PFSK-1 (cell line): ENCODE measurements at regions not wholly inside any gene's neighbourhood (a gene's known extent, or its start where the extent isn't known, plus 50 kb on each side); places are given as distances from the start of the nearest gene placed in this dataset.

Experiments
- FOXP2 ChIP-seq: optimal IDR thresholded peaks from 2 replicates; pipeline ENCODE3; 2011; ENCODE audit warnings: borderline replicate concordance, control low read depth, inconsistent platforms; ENCODE audit not compliant: insufficient read depth; ENCODE audit errors: extremely low read length, extremely low read depth
- POLR2AphosphoS5 ChIP-seq: IDR thresholded peaks from 2 replicates; pipeline ENCODE4 v1.6.1; 2012; ENCODE audit warnings: low read depth, mild to moderate bottlenecking, control low read depth, low read length, moderate library complexity
- SIN3A ChIP-seq: IDR thresholded peaks from 2 replicates; pipeline ENCODE4 v1.6.1; 2012; ENCODE audit warnings: mild to moderate bottlenecking, low read length, moderate library complexity, borderline replicate concordance; ENCODE audit not compliant: insufficient read depth
- TAF1 ChIP-seq: IDR thresholded peaks from 2 replicates; pipeline ENCODE4 v1.6.1; 2012; ENCODE audit warnings: low read length, control low read depth, borderline replicate concordance; ENCODE audit not compliant: insufficient read depth
- TF ChIP-seq, protein P1 (sequence below), 2 experiments: IDR thresholded peaks; 2 replicates each; pipeline versions ENCODE4 v1.6.1 to v1.8.0; 2011 to 2012; ENCODE audit warnings: low read depth in 2 of 2, low read length in 2 of 2, control low read depth in 1 of 2, inconsistent platforms in 1 of 2, mild to moderate bottlenecking in 1 of 2, moderate library complexity in 1 of 2; ENCODE audit not compliant: insufficient read depth in 1 of 2

DNA sequence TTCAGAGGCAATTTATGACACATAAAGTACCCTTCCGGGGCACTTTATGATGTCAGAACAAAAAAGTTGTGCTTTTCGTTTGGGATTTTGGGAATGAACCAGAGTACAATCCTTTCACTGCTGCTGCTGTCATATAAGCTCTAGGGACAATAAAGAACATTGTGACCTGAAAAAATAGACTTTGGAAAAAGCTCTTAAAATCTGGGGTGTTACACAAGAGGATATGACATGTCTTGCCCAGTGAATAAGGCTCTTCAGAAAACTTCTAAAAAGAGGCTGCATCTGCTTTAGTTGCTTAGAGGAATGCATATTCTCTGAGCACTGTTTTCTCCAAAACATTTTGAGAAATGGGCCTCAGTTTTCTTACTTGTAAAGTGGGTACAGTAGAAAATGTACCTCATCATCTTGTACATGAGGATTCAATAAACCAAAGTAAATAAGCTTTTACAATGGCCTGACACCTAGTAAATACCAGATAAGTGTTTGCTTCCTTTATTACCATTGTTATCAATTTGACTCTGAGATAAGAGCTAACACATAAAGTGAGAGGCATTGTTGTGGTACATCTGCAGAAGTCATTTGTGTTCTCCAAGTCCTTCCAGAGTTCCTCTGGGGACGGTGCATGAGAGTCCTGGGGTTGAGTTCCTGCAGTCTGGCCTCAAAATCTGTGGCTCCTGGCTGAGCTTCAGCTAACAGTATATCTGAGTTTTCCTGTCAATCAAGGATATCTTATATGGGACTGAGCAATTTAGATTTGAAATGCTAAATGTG is 67.4 kb upstream of the EDNRB start:
- TF ChIP-seq, protein P1, sequence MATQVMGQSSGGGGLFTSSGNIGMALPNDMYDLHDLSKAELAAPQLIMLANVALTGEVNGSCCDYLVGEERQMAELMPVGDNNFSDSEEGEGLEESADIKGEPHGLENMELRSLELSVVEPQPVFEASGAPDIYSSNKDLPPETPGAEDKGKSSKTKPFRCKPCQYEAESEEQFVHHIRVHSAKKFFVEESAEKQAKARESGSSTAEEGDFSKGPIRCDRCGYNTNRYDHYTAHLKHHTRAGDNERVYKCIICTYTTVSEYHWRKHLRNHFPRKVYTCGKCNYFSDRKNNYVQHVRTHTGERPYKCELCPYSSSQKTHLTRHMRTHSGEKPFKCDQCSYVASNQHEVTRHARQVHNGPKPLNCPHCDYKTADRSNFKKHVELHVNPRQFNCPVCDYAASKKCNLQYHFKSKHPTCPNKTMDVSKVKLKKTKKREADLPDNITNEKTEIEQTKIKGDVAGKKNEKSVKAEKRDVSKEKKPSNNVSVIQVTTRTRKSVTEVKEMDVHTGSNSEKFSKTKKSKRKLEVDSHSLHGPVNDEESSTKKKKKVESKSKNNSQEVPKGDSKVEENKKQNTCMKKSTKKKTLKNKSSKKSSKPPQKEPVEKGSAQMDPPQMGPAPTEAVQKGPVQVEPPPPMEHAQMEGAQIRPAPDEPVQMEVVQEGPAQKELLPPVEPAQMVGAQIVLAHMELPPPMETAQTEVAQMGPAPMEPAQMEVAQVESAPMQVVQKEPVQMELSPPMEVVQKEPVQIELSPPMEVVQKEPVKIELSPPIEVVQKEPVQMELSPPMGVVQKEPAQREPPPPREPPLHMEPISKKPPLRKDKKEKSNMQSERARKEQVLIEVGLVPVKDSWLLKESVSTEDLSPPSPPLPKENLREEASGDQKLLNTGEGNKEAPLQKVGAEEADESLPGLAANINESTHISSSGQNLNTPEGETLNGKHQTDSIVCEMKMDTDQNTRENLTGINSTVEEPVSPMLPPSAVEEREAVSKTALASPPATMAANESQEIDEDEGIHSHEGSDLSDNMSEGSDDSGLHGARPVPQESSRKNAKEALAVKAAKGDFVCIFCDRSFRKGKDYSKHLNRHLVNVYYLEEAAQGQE (IDR thresholded peaks at IDR 0.05; ENCODE audit: insufficient read depth in 1 of 2, low read depth in 2 of 2, low read length in 2 of 2), result no peak
- TF ChIP-seq SIN3A (no peak), FOXP2 (no peak), POLR2AphosphoS5 (no peak), TAF1 (no peak)

DNA sequence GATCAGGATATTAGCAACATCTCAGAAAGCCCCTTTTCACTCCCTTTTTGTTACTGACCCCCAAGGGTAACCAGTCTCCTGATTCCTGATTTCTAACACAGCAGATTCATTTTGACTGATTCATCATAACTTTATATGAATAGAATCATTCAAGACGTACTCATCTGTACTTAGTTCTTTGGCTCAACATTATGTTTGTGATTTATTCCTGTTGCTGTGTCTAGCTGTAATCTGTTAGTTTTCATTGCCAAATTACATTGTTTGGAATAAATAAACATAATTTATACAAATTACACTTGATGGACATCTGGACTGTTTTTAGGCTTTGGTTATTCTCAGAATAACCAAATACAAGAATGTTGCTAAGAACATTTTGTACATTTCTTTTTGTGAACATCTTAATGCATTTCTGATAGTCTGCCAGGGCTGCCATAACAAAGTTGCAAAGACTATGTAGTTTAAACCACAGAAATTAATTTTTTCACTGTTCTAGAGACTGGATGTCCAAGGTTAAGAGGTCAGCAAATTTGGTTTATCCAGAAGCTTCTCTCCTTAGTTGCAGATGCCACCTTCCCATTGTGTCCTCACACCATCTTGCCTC is 62.8 kb upstream of the EDNRB start:
- TF ChIP-seq SIN3A, result no peak
- no peak for TF ChIP-seq TAF1
- TF ChIP-seq FOXP2, result no peak
- TF ChIP-seq POLR2AphosphoS5, result no peak
- TF ChIP-seq, protein P1 (IDR thresholded peaks at IDR 0.05; ENCODE audit: insufficient read depth in 1 of 2, low read depth in 2 of 2, low read length in 2 of 2), result no peak

DNA sequence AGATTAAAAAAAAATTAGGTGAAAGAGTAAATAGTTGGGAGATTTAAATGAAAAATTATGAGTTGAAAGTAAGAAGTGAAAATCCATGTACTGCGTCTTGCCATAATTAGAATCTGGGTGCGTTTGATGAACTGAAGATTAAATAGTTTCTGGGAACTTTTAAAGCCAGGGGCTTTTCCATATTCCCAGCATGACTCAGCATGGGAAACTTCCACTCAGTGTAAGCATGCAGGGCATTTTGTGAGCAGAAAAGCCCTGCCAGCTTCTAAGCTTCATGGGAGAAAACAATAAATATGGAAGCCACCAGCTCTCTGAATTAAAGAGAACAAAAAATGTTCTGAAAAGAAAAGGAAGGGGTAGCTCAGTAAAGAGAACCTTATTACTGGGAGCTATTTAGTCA is 62.0 kb upstream of the EDNRB start:
- no peak for TF ChIP-seq TAF1
- TF ChIP-seq SIN3A, result no peak

DNA sequence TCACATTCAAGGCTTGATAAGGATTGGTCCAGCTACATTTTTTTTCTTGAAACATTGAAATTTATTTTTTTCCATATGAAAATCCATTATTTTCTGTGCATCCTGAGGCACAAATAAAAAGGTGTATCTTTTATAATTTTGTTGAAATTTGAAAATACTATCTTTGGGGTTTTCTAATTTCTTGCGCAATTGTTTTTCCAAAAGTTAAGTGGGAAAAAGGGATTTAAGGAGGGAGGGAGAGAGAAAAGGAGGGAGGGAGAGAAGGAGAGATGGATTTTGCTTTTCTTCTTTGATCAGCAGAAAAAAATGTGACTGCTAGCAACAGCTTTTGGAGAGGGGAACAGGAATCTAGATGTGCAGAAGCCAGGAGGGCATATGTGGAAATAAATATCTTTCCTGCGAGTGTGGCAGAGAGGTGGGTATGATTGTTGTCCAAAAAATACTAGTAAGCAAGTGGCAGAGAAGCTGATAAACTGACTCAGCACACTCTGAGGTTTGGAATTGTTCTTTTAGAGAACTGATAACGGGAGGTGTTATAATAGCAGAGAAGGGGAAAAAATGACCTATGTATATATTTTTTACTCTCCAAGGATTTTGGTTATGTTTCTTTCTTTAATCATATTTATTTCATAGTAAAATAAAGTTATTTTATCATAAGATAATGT is 61.2 kb upstream of the EDNRB start:
- TF ChIP-seq POLR2AphosphoS5 (no peak), FOXP2 (no peak), SIN3A (no peak), TAF1 (no peak)
- TF ChIP-seq, protein P1 (IDR thresholded peaks at IDR 0.05; ENCODE audit: insufficient read depth in 1 of 2, low read depth in 2 of 2, low read length in 2 of 2), result no peak

DNA sequence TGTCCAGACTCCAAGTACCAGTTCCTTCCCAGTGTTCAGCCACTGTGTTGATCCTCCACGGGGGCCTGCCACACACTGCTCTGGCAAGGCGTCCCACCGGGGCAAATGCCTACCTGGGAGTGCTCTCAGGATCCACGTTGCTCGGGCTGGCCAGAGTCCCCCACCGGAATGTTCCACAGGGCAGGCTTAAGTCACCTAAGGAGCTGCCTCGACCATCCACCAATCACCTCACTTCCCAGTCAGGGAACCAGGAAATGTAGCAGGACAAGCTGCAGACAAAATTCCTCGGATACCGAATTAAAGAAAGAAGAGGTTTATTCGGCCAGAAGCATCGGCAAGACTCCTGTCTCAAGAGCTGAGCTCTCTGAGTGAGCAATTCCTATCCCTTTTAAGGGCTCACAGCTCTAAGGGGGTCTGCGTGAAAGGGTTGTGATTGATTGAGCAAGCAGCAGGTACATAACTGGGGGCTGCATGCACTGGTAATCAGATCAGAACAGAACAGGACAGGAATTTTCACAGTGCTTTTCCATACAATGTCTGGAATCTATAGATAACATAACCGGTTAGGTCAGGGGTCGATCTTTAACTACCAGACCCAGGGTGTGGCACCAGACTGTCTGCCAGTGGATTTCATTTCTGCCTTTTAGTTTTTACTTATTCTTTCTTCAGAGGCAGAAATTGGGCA is 56.9 kb upstream of the EDNRB start:
- TF ChIP-seq POLR2AphosphoS5 (no peak), FOXP2 (no peak), TAF1 (no peak), SIN3A (no peak)
- TF ChIP-seq, protein P1 (IDR thresholded peaks at IDR 0.05; ENCODE audit: insufficient read depth in 1 of 2, low read depth in 2 of 2, low read length in 2 of 2), result no peak
